Vagina (tissue), 2 donors: ENCODE measurements at regions not wholly inside any gene's neighbourhood (a gene's known extent, or its start where the extent isn't known, plus 50 kb on each side); places are given as distances from the start of the nearest gene placed in this dataset.

Source experiments
- DNase-seq, 2 donors: peaks; one replicate each; pipeline ENCODE4 v3.0.0-alpha.2; 2017; ENCODE audit errors: extremely low spot score in 2 of 2
- H3K27ac ChIP-seq: fragments of 200-600 bp; sonication (generic); one replicate; pipeline ENCODE4 v1.5.1; 2019
- H3K27me3 ChIP-seq: fragments of 200-600 bp; sonication (generic); one replicate; pipeline ENCODE4 v1.5.1; 2019
- H3K36me3 ChIP-seq, 2 donors: fragments of 200-600 bp; sonication (generic); one replicate each; pipeline ENCODE4 v1.5.1; 2017 to 2019
- H3K4me1 ChIP-seq: fragments of 200-600 bp; sonication (generic); one replicate; pipeline ENCODE4 v1.5.1; 2019
- H3K4me3 ChIP-seq, 2 donors: fragments of 200-600 bp; sonication (generic); 1 replicate in 1 of 2; 2 replicates in 1 of 2; pipeline ENCODE4 v1.5.1; 2016 to 2019
- H3K9me3 ChIP-seq: fragments of 200-600 bp; sonication (generic); one replicate; pipeline ENCODE4 v1.5.1; 2019
- CTCF ChIP-seq, 3 experiments: fragments of 450-650 bp in 2 of 3; fragments of 200-600 bp in 1 of 3; sonication (generic) in 1 of 3; IDR thresholded peaks; one replicate each; pipeline ENCODE4 v1.5.1; 2017 to 2019; ENCODE audit warnings: antibody characterized with exemption in 3 of 3, mild to moderate bottlenecking in 2 of 3, moderate library complexity in 2 of 3
- POLR2A ChIP-seq, 2 donors: fragments of 450-650 bp; IDR thresholded peaks; one replicate each; pipeline ENCODE4 v1.6.1; 2017; ENCODE audit warnings: antibody characterized with exemption in 2 of 2, mild to moderate bottlenecking in 2 of 2, moderate library complexity in 2 of 2
- POLR2AphosphoS5 ChIP-seq, 2 donors: sonication (generic); formaldehyde crosslinking; IDR thresholded peaks; one replicate each; pipeline ENCODE4 v1.9.0; 2017; ENCODE audit warnings: antibody characterized with exemption in 2 of 2, mild to moderate bottlenecking in 2 of 2, low read depth in 1 of 2; ENCODE audit not compliant: insufficient read depth in 1 of 2
- intact Hi-C: fragments of 100-400 bp; cut with DNase I; formaldehyde crosslinking; loops from one replicate; pipeline ENCODE4 v1.15.1; 2023

GRCh38 chr16:54568906-54569807 lies 282.6 kb upstream of the IRX3 start:
- Histone ChIP-seq H3K4me1 (peaks cover 6% of the 10 kb centered on the region), H3K36me3 (no peaks in the 10 kb centered on the region), H3K4me3 (no peak overlapping the region), H3K27ac (no peak overlapping the region), H3K27me3 (no peaks in the 10 kb centered on the region), H3K9me3 (no peaks in the 10 kb centered on the region)
- intact Hi-C loops = no loop called here
- TF ChIP-seq POLR2A (IDR thresholded peaks at IDR 0.05) = no peak
- no peak for TF ChIP-seq CTCF (IDR thresholded peaks at IDR 0.05)
- no peak for TF ChIP-seq POLR2AphosphoS5 (IDR thresholded peaks at IDR 0.05; ENCODE audit: insufficient read depth in 1 of 2, low read depth in 1 of 2)
- no peak for DNase-seq

- intact Hi-C loops = no loop called here
- Histone ChIP-seq H3K4me3 (no peak overlapping the region), H3K4me1 (peaks cover 6% of the 10 kb centered on the region), H3K27ac (no peak overlapping the region), H3K27me3 (no peaks in the 10 kb centered on the region), H3K36me3 (no peaks in the 10 kb centered on the region), H3K9me3 (no peaks in the 10 kb centered on the region)
- no peak for TF ChIP-seq CTCF (IDR thresholded peaks at IDR 0.05)
- no peak for TF ChIP-seq POLR2AphosphoS5 (IDR thresholded peaks at IDR 0.05; ENCODE audit: insufficient read depth in 1 of 2, low read depth in 1 of 2)
- no peak for TF ChIP-seq POLR2A (IDR thresholded peaks at IDR 0.05)
- DNase-seq = no peak
Measured at GRCh38 chr16:54564841-54565240, 278.3 kb upstream of the IRX3 start.

- Histone ChIP-seq H3K36me3 (no peaks in the 10 kb centered on the region), H3K27me3 (no peaks in the 10 kb centered on the region), H3K4me3 (no peak overlapping the region), H3K4me1 (no peaks in the 10 kb centered on the region), H3K27ac (no peak overlapping the region), H3K9me3 (no peaks in the 10 kb centered on the region)
- DNase-seq = no peak
- TF ChIP-seq POLR2AphosphoS5 (IDR thresholded peaks at IDR 0.05; ENCODE audit: insufficient read depth in 1 of 2, low read depth in 1 of 2) = no peak
- intact Hi-C loops = no loop called here
Measured at GRCh38 chr16:54554581-54554980, 268.0 kb upstream of the IRX3 start.

GRCh38 chr16:54548281-54548680 lies 261.7 kb upstream of the IRX3 start:
- H3K4me3 ChIP-seq = no peak overlapping the region
- no peaks in the 10 kb centered on the region for H3K27me3 ChIP-seq
- no peaks in the 10 kb centered on the region for H3K9me3 ChIP-seq
- H3K36me3 ChIP-seq = no peaks in the 10 kb centered on the region
- intact Hi-C loops = no loop called here
- no peaks in the 10 kb centered on the region for H3K4me1 ChIP-seq
- H3K27ac ChIP-seq = no peak overlapping the region
- no peak for DNase-seq
- TF ChIP-seq CTCF (IDR thresholded peaks at IDR 0.05) (no peak), POLR2A (IDR thresholded peaks at IDR 0.05) (no peak), POLR2AphosphoS5 (IDR thresholded peaks at IDR 0.05; ENCODE audit: insufficient read depth in 1 of 2, low read depth in 1 of 2) (no peak)

- no peak for DNase-seq
- H3K9me3 ChIP-seq = no peaks in the 10 kb centered on the region
- H3K4me1 ChIP-seq = no peaks in the 10 kb centered on the region
- H3K27ac ChIP-seq = no peak overlapping the region
- H3K27me3 ChIP-seq = no peaks in the 10 kb centered on the region
- intact Hi-C loops = no loop called here
- no peak overlapping the region for H3K4me3 ChIP-seq
- no peak for TF ChIP-seq POLR2A (IDR thresholded peaks at IDR 0.05)
- no peak for TF ChIP-seq CTCF (IDR thresholded peaks at IDR 0.05)
- no peak for TF ChIP-seq POLR2AphosphoS5 (IDR thresholded peaks at IDR 0.05; ENCODE audit: insufficient read depth in 1 of 2, low read depth in 1 of 2)
- no peaks in the 10 kb centered on the region for H3K36me3 ChIP-seq
Measured at GRCh38 chr16:54547052-54547451, 260.5 kb upstream of the IRX3 start.
